Liver (tissue), 8 donors: ENCODE measurements at regions not wholly inside any gene's neighbourhood (a gene's known extent, or its start where the extent isn't known, plus 50 kb on each side); places are given as distances from the start of the nearest gene placed in this dataset.

ENCODE experiments used
- DNase-seq: peaks from one replicate; pipeline ENCODE4 v3.0.0-alpha.2; 2017; ENCODE audit warnings: low spot score
- H3K27ac ChIP-seq, 2 donors: one replicate each; pipeline ENCODE4 v1.7.0; 2013; ENCODE audit warnings: inconsistent platforms in 2 of 2, low read length in 2 of 2, control low read depth in 1 of 2, low read depth in 1 of 2, mild to moderate bottlenecking in 1 of 2
- H3K27me3 ChIP-seq, 4 donors: one replicate each; pipeline versions ENCODE4 v1.6.1 to v1.7.0; 2013; ENCODE audit warnings: low read length in 3 of 4, inconsistent platforms in 1 of 4, mild to moderate bottlenecking in 1 of 4, moderate library complexity in 1 of 4; ENCODE audit not compliant: control insufficient read depth in 4 of 4, insufficient read depth in 4 of 4
- H3K36me3 ChIP-seq, 4 donors: one replicate each; pipeline versions ENCODE4 v1.6.1 to v1.7.0; 2013; ENCODE audit warnings: low read length in 3 of 4, mild to moderate bottlenecking in 3 of 4, low read depth in 1 of 4, moderate library complexity in 1 of 4; ENCODE audit not compliant: control insufficient read depth in 4 of 4, insufficient read depth in 3 of 4
- H3K4me1 ChIP-seq, 4 donors: one replicate each; pipeline versions ENCODE4 v1.6.1 to v1.7.0; 2013; ENCODE audit warnings: low read length in 3 of 4, mild to moderate bottlenecking in 3 of 4, moderate library complexity in 1 of 4; ENCODE audit not compliant: control insufficient read depth in 4 of 4, insufficient read depth in 4 of 4
- H3K4me3 ChIP-seq, 3 donors: one replicate each; pipeline versions ENCODE4 v1.6.1 to v1.7.0; 2013; ENCODE audit warnings: low read length in 3 of 3, control low read depth in 1 of 3, low read depth in 1 of 3, mild to moderate bottlenecking in 1 of 3
- H3K9ac ChIP-seq, 2 donors: one replicate each; pipeline ENCODE4 v1.7.0; 2013; ENCODE audit warnings: low read length in 2 of 2, mild to moderate bottlenecking in 2 of 2, moderate library complexity in 2 of 2, control low read depth in 1 of 2, low read depth in 1 of 2
- H3K9me3 ChIP-seq, 4 donors: one replicate each; pipeline versions ENCODE4 v1.6.1 to v1.7.0; 2013; ENCODE audit warnings: low read length in 3 of 4; ENCODE audit not compliant: control insufficient read depth in 4 of 4
- EGR1 ChIP-seq, 2 donors: IDR thresholded peaks; 2 replicates each; pipeline ENCODE4 v1.6.1; 2016 to 2018; ENCODE audit warnings: antibody characterized with exemption in 2 of 2, low read depth in 2 of 2
- FOXA1 ChIP-seq: IDR thresholded peaks from 2 replicates; pipeline ENCODE4 v1.6.1; 2016; ENCODE audit warnings: antibody characterized with exemption
- FOXA2 ChIP-seq: IDR thresholded peaks from 2 replicates; pipeline ENCODE4 v1.6.1; 2016; ENCODE audit warnings: antibody characterized with exemption
- GABPA ChIP-seq, 2 donors: IDR thresholded peaks in 1 of 2; conservative IDR thresholded peaks in 1 of 2; 2 replicates each; pipeline ENCODE4 v1.6.1; 2016; ENCODE audit warnings: antibody characterized with exemption in 2 of 2, mild to moderate bottlenecking in 1 of 2, moderate library complexity in 1 of 2
- HNF4A ChIP-seq, 2 donors: conservative IDR thresholded peaks; 2 replicates each; pipeline ENCODE4 v1.6.1; 2016; ENCODE audit warnings: antibody characterized with exemption in 2 of 2, mild to moderate bottlenecking in 2 of 2
- HNF4G ChIP-seq: IDR thresholded peaks from 2 replicates; pipeline ENCODE4 v1.6.1; 2016; ENCODE audit warnings: antibody characterized with exemption
- JUND ChIP-seq, 2 donors: IDR thresholded peaks; 2 replicates each; pipeline ENCODE4 v1.6.1; 2016; ENCODE audit warnings: antibody characterized with exemption in 2 of 2
- NR2F2 ChIP-seq: IDR thresholded peaks from 2 replicates; pipeline ENCODE4 v1.6.1; 2016; ENCODE audit warnings: antibody characterized with exemption
- RAD21 ChIP-seq, 2 donors: IDR thresholded peaks; 2 replicates each; pipeline ENCODE4 v1.6.1; 2016; ENCODE audit warnings: antibody characterized with exemption in 2 of 2, mild to moderate bottlenecking in 2 of 2
- RXRA ChIP-seq, 2 donors: IDR thresholded peaks; 2 replicates each; pipeline ENCODE4 v1.6.1; 2017 to 2018; ENCODE audit warnings: antibody characterized with exemption in 2 of 2, mild to moderate bottlenecking in 1 of 2
- SP1 ChIP-seq: IDR thresholded peaks from 2 replicates; pipeline ENCODE4 v1.6.1; 2018; ENCODE audit warnings: antibody characterized with exemption, mild to moderate bottlenecking
- TAF1 ChIP-seq: conservative IDR thresholded peaks from 2 replicates; pipeline ENCODE4 v1.6.1; 2016; ENCODE audit warnings: antibody characterized with exemption, mild to moderate bottlenecking
- YY1 ChIP-seq: IDR thresholded peaks from 2 replicates; pipeline ENCODE4 v1.6.1; 2016; ENCODE audit warnings: antibody characterized with exemption, mild to moderate bottlenecking
- WGBS: extraction: QIAGEN DNeasy Blood & Tissue Kit; methylation state at CpG from one replicate; pipeline ENCODE4 v1.1.7; 2013; 5-methylcytosine and 5-hydroxymethylcytosine counted together
- TF ChIP-seq, protein P1 (sequence below): IDR thresholded peaks from 2 replicates; pipeline ENCODE4 v1.6.1; 2016; ENCODE audit warnings: antibody characterized with exemption
- TF ChIP-seq, protein P2 (sequence below): fragments of 150-350 bp; IDR thresholded peaks from 2 replicates; pipeline ENCODE4 v1.5.1; 2017; ENCODE audit warnings: improper control_type of control experiment, low read depth, low read length; ENCODE audit not compliant: missing input control
- TF ChIP-seq, protein P3 (sequence below): IDR thresholded peaks from 2 replicates; pipeline ENCODE4 v1.6.1; 2016; ENCODE audit warnings: antibody characterized with exemption
- TF ChIP-seq, protein P4 (sequence below): IDR thresholded peaks from 2 replicates; pipeline ENCODE4 v1.6.1; 2016; ENCODE audit warnings: antibody characterized with exemption
- TF ChIP-seq, protein P5 (sequence below): IDR thresholded peaks from 2 replicates; pipeline ENCODE4 v1.6.1; 2016; ENCODE audit warnings: antibody characterized with exemption, mild to moderate bottlenecking
- donor health status: healthy.
- donor health status: healthy.
- donor health status: healthy.
- donor health status: healthy.
- donor health status: healthy.

DNA sequence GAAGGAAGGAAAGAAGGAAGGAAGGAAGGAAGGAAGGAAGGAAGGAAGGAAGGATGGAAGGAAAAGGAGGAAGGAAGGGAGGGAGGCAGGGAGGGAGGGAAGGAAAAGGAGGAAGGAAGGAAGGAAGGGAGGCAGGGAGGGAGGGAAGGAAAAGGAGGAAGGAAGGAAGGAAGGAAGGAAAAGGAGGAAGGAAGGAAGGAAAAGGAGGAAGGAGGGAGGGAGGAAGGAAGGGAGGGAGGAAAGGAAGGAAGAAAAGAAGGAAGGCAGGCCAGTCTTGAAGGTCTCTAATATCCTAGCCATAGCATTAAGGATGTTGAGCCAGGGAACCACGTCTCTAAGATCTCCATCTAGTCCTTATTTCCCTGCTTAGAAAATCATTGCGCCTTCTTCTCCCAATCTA is 78.8 kb downstream of the TMPRSS5 start:
- H3K4me1 ChIP-seq, result no peaks in the 10 kb centered on the region
- H3K27ac ChIP-seq, result no peak overlapping the region
- H3K9ac ChIP-seq, result no peak overlapping the region
- H3K9me3 ChIP-seq, result no peaks in the 10 kb centered on the region
- DNase-seq, result no peak
- H3K36me3 ChIP-seq, result no peaks in the 10 kb centered on the region
- WGBS, result 82% methylated on average over 2 of the region's 2 CpGs
- H3K4me3 ChIP-seq, result no peak overlapping the region
- peaks cover 0 to 2% (median 0%) of the 10 kb centered on the region in 4 donors for H3K27me3 ChIP-seq
- TF ChIP-seq HNF4G (no peak), YY1 (no peak), FOXA2 (no peak)
- TF ChIP-seq, protein P1, sequence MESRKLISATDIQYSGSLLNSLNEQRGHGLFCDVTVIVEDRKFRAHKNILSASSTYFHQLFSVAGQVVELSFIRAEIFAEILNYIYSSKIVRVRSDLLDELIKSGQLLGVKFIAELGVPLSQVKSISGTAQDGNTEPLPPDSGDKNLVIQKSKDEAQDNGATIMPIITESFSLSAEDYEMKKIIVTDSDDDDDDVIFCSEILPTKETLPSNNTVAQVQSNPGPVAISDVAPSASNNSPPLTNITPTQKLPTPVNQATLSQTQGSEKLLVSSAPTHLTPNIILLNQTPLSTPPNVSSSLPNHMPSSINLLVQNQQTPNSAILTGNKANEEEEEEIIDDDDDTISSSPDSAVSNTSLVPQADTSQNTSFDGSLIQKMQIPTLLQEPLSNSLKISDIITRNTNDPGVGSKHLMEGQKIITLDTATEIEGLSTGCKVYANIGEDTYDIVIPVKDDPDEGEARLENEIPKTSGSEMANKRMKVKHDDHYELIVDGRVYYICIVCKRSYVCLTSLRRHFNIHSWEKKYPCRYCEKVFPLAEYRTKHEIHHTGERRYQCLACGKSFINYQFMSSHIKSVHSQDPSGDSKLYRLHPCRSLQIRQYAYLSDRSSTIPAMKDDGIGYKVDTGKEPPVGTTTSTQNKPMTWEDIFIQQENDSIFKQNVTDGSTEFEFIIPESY, result no peak
- TF ChIP-seq, protein P2, sequence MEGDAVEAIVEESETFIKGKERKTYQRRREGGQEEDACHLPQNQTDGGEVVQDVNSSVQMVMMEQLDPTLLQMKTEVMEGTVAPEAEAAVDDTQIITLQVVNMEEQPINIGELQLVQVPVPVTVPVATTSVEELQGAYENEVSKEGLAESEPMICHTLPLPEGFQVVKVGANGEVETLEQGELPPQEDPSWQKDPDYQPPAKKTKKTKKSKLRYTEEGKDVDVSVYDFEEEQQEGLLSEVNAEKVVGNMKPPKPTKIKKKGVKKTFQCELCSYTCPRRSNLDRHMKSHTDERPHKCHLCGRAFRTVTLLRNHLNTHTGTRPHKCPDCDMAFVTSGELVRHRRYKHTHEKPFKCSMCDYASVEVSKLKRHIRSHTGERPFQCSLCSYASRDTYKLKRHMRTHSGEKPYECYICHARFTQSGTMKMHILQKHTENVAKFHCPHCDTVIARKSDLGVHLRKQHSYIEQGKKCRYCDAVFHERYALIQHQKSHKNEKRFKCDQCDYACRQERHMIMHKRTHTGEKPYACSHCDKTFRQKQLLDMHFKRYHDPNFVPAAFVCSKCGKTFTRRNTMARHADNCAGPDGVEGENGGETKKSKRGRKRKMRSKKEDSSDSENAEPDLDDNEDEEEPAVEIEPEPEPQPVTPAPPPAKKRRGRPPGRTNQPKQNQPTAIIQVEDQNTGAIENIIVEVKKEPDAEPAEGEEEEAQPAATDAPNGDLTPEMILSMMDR, result no peak

DNA sequence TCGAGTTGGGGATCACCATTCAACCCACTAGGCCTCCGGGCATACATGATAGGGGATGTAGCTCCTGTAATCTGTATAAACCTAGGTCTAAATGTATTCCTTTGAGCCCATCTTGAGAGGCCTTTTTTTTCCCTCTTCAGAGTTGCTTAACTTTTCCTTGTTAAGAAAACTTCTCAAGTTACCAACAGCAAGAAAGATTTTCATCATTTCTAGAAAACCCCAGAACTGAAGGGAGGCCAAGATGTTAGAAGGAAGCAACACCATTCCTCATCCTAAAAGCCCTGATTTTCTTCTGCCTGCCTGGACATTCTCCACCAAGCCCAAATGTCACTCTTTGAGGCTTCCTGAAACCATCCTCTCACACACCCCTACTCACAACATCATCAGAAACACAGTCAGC is 79.4 kb downstream of the TMPRSS5 start:
- no peaks in the 10 kb centered on the region for H3K4me1 ChIP-seq
- peaks cover 0 to 2% (median 0%) of the 10 kb centered on the region in 4 donors for H3K27me3 ChIP-seq
- no peaks in the 10 kb centered on the region for H3K9me3 ChIP-seq
- no peak overlapping the region for H3K4me3 ChIP-seq
- H3K36me3 ChIP-seq, result no peaks in the 10 kb centered on the region
- TF ChIP-seq FOXA2, result no peak
- TF ChIP-seq GABPA (IDR thresholded peaks at IDR 0.05 in 1 of 2, conservative IDR thresholded peaks at IDR 0.05 in 1 of 2), result no peak
- TF ChIP-seq, protein P2, result no peak
- TF ChIP-seq, protein P1, result no peak
- no peak for TF ChIP-seq FOXA1
- no peak for TF ChIP-seq JUND (IDR thresholded peaks at IDR 0.05)
- no peak for TF ChIP-seq HNF4G
- TF ChIP-seq RXRA (IDR thresholded peaks at IDR 0.05), result no peak
- TF ChIP-seq, protein P3, sequence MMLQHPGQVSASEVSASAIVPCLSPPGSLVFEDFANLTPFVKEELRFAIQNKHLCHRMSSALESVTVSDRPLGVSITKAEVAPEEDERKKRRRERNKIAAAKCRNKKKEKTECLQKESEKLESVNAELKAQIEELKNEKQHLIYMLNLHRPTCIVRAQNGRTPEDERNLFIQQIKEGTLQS, result no peak
- TF ChIP-seq NR2F2, result no peak
- no peak for TF ChIP-seq RAD21 (IDR thresholded peaks at IDR 0.05)
- no peak for TF ChIP-seq SP1
- TF ChIP-seq, protein P4, sequence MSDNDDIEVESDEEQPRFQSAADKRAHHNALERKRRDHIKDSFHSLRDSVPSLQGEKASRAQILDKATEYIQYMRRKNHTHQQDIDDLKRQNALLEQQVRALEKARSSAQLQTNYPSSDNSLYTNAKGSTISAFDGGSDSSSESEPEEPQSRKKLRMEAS, result no peak
- TF ChIP-seq EGR1 (IDR thresholded peaks at IDR 0.05; ENCODE audit: low read depth in 2 of 2), result no peak
- TF ChIP-seq YY1, result no peak
- no peak for TF ChIP-seq TAF1
- no peak for TF ChIP-seq HNF4A (conservative IDR thresholded peaks at IDR 0.05)
- TF ChIP-seq, protein P5, sequence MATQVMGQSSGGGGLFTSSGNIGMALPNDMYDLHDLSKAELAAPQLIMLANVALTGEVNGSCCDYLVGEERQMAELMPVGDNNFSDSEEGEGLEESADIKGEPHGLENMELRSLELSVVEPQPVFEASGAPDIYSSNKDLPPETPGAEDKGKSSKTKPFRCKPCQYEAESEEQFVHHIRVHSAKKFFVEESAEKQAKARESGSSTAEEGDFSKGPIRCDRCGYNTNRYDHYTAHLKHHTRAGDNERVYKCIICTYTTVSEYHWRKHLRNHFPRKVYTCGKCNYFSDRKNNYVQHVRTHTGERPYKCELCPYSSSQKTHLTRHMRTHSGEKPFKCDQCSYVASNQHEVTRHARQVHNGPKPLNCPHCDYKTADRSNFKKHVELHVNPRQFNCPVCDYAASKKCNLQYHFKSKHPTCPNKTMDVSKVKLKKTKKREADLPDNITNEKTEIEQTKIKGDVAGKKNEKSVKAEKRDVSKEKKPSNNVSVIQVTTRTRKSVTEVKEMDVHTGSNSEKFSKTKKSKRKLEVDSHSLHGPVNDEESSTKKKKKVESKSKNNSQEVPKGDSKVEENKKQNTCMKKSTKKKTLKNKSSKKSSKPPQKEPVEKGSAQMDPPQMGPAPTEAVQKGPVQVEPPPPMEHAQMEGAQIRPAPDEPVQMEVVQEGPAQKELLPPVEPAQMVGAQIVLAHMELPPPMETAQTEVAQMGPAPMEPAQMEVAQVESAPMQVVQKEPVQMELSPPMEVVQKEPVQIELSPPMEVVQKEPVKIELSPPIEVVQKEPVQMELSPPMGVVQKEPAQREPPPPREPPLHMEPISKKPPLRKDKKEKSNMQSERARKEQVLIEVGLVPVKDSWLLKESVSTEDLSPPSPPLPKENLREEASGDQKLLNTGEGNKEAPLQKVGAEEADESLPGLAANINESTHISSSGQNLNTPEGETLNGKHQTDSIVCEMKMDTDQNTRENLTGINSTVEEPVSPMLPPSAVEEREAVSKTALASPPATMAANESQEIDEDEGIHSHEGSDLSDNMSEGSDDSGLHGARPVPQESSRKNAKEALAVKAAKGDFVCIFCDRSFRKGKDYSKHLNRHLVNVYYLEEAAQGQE, result no peak
- no peak for DNase-seq
- H3K9ac ChIP-seq, result no peak overlapping the region
- no peak overlapping the region for H3K27ac ChIP-seq
- 81% methylated on average over 2 of the region's 2 CpGs for WGBS
